ENCODE measurements at regions not wholly inside any gene's neighbourhood (a gene's known extent, or its start where the extent isn't known, plus 50 kb on each side); places are given as distances from the start of the nearest gene placed in this dataset.

GRCh38 chr5:126189231-126189630 is 234.0 kb upstream of the GRAMD2B start:
- BruUV-seq (replicated peaks) = no TSS peak
- Histone ChIP-seq H3K27ac (ENCODE audit: low read length) (no peak overlapping the region), H3K4me1 (ENCODE audit: control insufficient read depth, insufficient read depth, low read length) (no peaks in the 10 kb centered on the region), H3K9me3 (ENCODE audit: control insufficient read depth, insufficient read depth, low read depth, low read length) (no peaks in the 10 kb centered on the region), H3K36me3 (ENCODE audit: control insufficient read depth, insufficient read depth, low read length) (no peaks in the 10 kb centered on the region), H3K27me3 (ENCODE audit: control insufficient read depth, insufficient read depth, low read length) (no peaks in the 10 kb centered on the region), H3K4me3 (ENCODE audit: low read depth in 2 of 2, low read length in 2 of 2) (no peak overlapping the region)
- ChIA-PET POLR2A (no interaction called here), CTCF (no interaction called here)
- no peak for DNase-seq (ENCODE audit: low read depth, low spot score)
- TF ChIP-seq POLR2AphosphoS5 (IDR thresholded peaks at IDR 0.05; ENCODE audit: low read depth, low read length) = no peak
- TF ChIP-seq SIN3A (IDR thresholded peaks at IDR 0.05; ENCODE audit: borderline replicate concordance, insufficient read depth, low read depth, low read length) = no peak
- no peak for TF ChIP-seq TCF7L2 (IDR thresholded peaks at IDR 0.05; ENCODE audit: low read depth, low read length)
- TF ChIP-seq, protein P1, sequence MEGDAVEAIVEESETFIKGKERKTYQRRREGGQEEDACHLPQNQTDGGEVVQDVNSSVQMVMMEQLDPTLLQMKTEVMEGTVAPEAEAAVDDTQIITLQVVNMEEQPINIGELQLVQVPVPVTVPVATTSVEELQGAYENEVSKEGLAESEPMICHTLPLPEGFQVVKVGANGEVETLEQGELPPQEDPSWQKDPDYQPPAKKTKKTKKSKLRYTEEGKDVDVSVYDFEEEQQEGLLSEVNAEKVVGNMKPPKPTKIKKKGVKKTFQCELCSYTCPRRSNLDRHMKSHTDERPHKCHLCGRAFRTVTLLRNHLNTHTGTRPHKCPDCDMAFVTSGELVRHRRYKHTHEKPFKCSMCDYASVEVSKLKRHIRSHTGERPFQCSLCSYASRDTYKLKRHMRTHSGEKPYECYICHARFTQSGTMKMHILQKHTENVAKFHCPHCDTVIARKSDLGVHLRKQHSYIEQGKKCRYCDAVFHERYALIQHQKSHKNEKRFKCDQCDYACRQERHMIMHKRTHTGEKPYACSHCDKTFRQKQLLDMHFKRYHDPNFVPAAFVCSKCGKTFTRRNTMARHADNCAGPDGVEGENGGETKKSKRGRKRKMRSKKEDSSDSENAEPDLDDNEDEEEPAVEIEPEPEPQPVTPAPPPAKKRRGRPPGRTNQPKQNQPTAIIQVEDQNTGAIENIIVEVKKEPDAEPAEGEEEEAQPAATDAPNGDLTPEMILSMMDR (IDR thresholded peaks at IDR 0.05) = no peak
- TF ChIP-seq, protein P2, sequence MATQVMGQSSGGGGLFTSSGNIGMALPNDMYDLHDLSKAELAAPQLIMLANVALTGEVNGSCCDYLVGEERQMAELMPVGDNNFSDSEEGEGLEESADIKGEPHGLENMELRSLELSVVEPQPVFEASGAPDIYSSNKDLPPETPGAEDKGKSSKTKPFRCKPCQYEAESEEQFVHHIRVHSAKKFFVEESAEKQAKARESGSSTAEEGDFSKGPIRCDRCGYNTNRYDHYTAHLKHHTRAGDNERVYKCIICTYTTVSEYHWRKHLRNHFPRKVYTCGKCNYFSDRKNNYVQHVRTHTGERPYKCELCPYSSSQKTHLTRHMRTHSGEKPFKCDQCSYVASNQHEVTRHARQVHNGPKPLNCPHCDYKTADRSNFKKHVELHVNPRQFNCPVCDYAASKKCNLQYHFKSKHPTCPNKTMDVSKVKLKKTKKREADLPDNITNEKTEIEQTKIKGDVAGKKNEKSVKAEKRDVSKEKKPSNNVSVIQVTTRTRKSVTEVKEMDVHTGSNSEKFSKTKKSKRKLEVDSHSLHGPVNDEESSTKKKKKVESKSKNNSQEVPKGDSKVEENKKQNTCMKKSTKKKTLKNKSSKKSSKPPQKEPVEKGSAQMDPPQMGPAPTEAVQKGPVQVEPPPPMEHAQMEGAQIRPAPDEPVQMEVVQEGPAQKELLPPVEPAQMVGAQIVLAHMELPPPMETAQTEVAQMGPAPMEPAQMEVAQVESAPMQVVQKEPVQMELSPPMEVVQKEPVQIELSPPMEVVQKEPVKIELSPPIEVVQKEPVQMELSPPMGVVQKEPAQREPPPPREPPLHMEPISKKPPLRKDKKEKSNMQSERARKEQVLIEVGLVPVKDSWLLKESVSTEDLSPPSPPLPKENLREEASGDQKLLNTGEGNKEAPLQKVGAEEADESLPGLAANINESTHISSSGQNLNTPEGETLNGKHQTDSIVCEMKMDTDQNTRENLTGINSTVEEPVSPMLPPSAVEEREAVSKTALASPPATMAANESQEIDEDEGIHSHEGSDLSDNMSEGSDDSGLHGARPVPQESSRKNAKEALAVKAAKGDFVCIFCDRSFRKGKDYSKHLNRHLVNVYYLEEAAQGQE (IDR thresholded peaks at IDR 0.05; ENCODE audit: insufficient read depth in 1 of 2, low read depth in 2 of 2, low read length in 1 of 2) = no peak
- in situ Hi-C loops (cut with HindIII; ENCODE audit: low pct_unique_long_range_greater_than_20kb, low sequenced_read_pairs) (no loop called here), intact Hi-C loops (cut with micrococcal nuclease; ENCODE audit: unreplicated experiment) (no loop called here)
- ATAC-seq = no peak

DNA sequence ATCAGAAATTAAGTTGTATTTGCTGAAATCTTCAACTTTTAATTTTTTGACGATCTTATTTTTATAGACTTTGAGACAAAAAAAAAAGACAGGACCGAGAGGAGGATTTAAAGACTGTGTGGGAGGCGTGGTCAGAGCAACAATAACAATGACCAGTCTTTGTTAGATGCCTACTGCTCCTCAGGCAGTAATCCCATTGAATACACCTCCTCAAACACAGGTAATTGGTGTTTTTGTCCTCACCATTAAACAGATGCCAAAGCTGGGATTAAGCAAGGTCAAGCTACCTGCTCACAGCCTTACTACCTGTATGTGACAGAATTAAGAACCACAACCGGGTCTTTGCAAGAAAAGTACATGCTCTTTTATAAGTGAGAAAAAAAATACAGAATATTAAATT is 233.3 kb upstream of the GRAMD2B start:
- no peaks in the 10 kb centered on the region for H3K36me3 ChIP-seq (ENCODE audit: control insufficient read depth, insufficient read depth, low read length)
- TF ChIP-seq, protein P2 (IDR thresholded peaks at IDR 0.05; ENCODE audit: insufficient read depth in 1 of 2, low read depth in 2 of 2, low read length in 1 of 2) = no peak
- TF ChIP-seq POLR2AphosphoS5 (IDR thresholded peaks at IDR 0.05; ENCODE audit: low read depth, low read length) = no peak
- TF ChIP-seq SIN3A (IDR thresholded peaks at IDR 0.05; ENCODE audit: borderline replicate concordance, insufficient read depth, low read depth, low read length) = no peak
- TF ChIP-seq, protein P1 (IDR thresholded peaks at IDR 0.05) = no peak
- no peak for TF ChIP-seq TCF7L2 (IDR thresholded peaks at IDR 0.05; ENCODE audit: low read depth, low read length)
- no peaks in the 10 kb centered on the region for H3K4me1 ChIP-seq (ENCODE audit: control insufficient read depth, insufficient read depth, low read length)
- in situ Hi-C loops (cut with HindIII; ENCODE audit: low pct_unique_long_range_greater_than_20kb, low sequenced_read_pairs) = no loop called here
- ChIA-PET CTCF (no interaction called here), POLR2A (no interaction called here)
- DNase-seq (ENCODE audit: low read depth, low spot score) (no peak), ATAC-seq (no peak)
- no peaks in the 10 kb centered on the region for H3K9me3 ChIP-seq (ENCODE audit: control insufficient read depth, insufficient read depth, low read depth, low read length)
- intact Hi-C loops (cut with micrococcal nuclease; ENCODE audit: unreplicated experiment) = no loop called here
- no TSS peak for BruUV-seq (replicated peaks)
- no peak overlapping the region for H3K4me3 ChIP-seq (ENCODE audit: low read depth in 2 of 2, low read length in 2 of 2)
- H3K27ac ChIP-seq (ENCODE audit: low read length) = no peak overlapping the region
- H3K27me3 ChIP-seq (ENCODE audit: control insufficient read depth, insufficient read depth, low read length) = no peaks in the 10 kb centered on the region
